ENCODE measurements at regions not wholly inside any gene's neighbourhood (a gene's known extent, or its start where the extent isn't known, plus 50 kb on each side); places are given as distances from the start of the nearest gene placed in this dataset.
"Not testable (repeated sequence)": the region's sequence is repeated elsewhere in the genome, so short reads cannot be mapped to it uniquely, and the experiment has no call there.

DNA sequence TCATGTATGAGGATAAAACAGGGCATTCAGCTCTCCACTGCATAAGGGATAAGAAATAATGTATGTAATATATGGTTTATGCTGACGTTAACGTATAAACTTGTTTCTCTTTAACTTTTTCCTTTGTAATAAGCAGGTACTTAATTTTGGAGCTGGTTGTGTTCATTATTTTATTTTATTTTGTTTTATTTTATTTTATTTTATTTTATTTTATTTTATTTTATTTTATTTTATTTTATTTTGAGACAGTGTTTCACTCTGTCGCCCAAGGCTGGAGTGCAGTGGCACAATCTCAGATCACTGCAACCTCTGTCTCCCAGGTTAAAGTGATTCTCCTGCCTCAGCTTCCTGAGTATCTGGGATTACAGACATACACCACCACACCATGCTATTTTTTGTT lies 1932.6 kb upstream of the TENM3 start:
- Histone ChIP-seq H3K36me3 (ENCODE audit: insufficient read depth, low read length) (no peaks in the 10 kb centered on the region), H3K27me3 (ENCODE audit: insufficient read depth, low read length) (no peaks in the 10 kb centered on the region), H3K9ac (ENCODE audit: low read depth, low read length) (no peak overlapping the region), H3K4me3 (ENCODE audit: low read length) (no peak overlapping the region), H3K4me1 (ENCODE audit: insufficient read depth, low read length) (no peaks in the 10 kb centered on the region), H3K27ac (ENCODE audit: low read depth, low read length) (no peak overlapping the region), H3K9me3 (ENCODE audit: insufficient read depth, low read depth, low read length) (no peaks in the 10 kb centered on the region)
- WGBS = 94% methylated on average over 3 of the region's 3 CpGs

DNA sequence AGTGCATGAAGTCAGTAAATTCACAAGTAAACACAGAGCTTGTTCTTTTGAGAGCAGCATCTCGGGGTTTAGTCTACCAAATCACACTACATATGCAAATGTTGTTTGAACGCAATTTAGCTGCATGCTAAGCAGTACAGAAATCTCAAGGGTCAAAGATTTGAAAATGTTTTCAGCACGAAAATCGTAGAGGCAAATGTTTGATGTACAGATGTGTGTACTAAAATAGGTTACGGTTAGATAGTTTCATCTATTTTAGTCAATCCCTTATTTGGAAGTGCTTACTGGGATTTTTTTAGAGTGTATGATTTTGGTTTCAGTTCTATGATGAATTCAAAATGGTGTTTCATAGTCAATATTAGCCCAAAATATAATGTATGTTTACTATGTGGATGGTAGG lies 1928.2 kb upstream of the TENM3 start:
- no peaks in the 10 kb centered on the region for H3K4me1 ChIP-seq (ENCODE audit: insufficient read depth, low read length)
- no peaks in the 10 kb centered on the region for H3K36me3 ChIP-seq (ENCODE audit: insufficient read depth, low read length)
- no peak overlapping the region for H3K4me3 ChIP-seq (ENCODE audit: low read length)
- 72% methylated on average over 5 of the region's 5 CpGs for WGBS
- no peak overlapping the region for H3K27ac ChIP-seq (ENCODE audit: low read depth, low read length)
- H3K9ac ChIP-seq (ENCODE audit: low read depth, low read length) = no peak overlapping the region
- no peaks in the 10 kb centered on the region for H3K27me3 ChIP-seq (ENCODE audit: insufficient read depth, low read length)
- H3K9me3 ChIP-seq (ENCODE audit: insufficient read depth, low read depth, low read length) = no peaks in the 10 kb centered on the region

DNA sequence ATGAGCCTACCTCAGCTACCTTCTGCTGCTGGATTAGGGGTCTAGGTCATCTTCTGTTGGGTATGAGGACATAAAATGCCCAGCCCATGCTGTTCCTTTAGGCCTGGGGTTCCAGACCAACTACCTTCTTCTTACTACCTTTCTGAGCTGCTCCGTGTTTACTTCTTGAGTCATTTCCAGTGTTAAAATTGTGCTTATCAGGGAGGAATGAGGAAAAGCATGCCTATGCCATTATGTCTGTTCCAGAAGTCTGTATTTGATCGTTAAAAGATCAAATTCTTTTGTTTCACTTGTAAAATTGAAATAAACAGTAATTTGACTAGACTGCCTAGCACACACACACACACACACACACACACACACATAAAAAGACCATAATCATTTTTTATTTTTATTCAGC lies 1912.7 kb upstream of the TENM3 start:
- WGBS = 100% methylated on average over 2 of the region's 2 CpGs
- Histone ChIP-seq H3K9me3 (ENCODE audit: insufficient read depth, low read depth, low read length) (no peaks in the 10 kb centered on the region), H3K4me3 (ENCODE audit: low read length) (no peak overlapping the region), H3K27me3 (ENCODE audit: insufficient read depth, low read length) (no peaks in the 10 kb centered on the region), H3K4me1 (ENCODE audit: insufficient read depth, low read length) (no peaks in the 10 kb centered on the region), H3K9ac (ENCODE audit: low read depth, low read length) (no peak overlapping the region), H3K27ac (ENCODE audit: low read depth, low read length) (no peak overlapping the region), H3K36me3 (ENCODE audit: insufficient read depth, low read length) (no peaks in the 10 kb centered on the region)

DNA sequence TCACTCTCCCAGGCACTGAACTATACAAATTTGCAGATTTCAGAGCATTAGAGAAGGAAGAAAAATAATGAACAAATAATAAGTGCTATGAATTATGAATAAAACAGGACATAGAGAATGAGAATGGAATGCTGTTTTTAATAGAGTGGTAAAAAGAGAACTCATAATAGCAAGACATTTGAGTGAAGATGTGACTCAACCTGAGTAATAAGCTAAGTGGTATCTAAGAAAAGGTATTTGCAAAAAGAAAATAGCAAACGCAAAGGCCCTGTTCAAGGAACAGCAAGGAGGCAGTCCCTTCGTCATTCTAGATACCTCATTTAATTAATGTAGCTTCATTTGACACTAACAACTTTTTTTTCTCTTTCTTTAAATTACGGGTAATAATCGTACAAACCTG lies 1910.0 kb upstream of the TENM3 start:
- no peak overlapping the region for H3K4me3 ChIP-seq (ENCODE audit: low read length)
- no peaks in the 10 kb centered on the region for H3K36me3 ChIP-seq (ENCODE audit: insufficient read depth, low read length)
- no peaks in the 10 kb centered on the region for H3K4me1 ChIP-seq (ENCODE audit: insufficient read depth, low read length)
- WGBS = 94% methylated on average over 2 of the region's 4 CpGs
- no peaks in the 10 kb centered on the region for H3K27me3 ChIP-seq (ENCODE audit: insufficient read depth, low read length)
- no peaks in the 10 kb centered on the region for H3K9me3 ChIP-seq (ENCODE audit: insufficient read depth, low read depth, low read length)
- H3K9ac ChIP-seq (ENCODE audit: low read depth, low read length) = no peak overlapping the region
- H3K27ac ChIP-seq (ENCODE audit: low read depth, low read length) = no peak overlapping the region

DNA sequence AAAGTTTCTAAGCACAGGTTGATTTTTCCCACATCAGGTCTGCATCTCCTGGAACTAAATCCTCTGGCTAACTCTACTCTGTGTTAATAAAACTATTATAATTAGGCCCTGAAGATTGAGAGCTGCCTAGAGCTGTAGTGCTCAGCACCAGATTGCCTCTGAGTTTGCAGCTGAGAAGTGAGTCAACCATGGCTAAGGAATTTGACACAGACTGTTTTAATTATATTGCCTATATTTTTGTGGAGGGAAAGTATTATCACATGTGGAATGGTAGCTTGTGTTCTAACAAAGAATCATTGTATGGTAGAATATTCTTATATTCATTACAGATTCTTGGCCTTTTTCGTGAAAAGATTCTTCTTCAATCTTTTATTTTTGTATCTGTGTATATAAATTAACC lies 1907.6 kb upstream of the TENM3 start:
- Histone ChIP-seq H3K9me3 (ENCODE audit: insufficient read depth, low read depth, low read length) (no peaks in the 10 kb centered on the region), H3K27me3 (ENCODE audit: insufficient read depth, low read length) (no peaks in the 10 kb centered on the region), H3K36me3 (ENCODE audit: insufficient read depth, low read length) (no peaks in the 10 kb centered on the region), H3K4me1 (ENCODE audit: insufficient read depth, low read length) (no peaks in the 10 kb centered on the region), H3K9ac (ENCODE audit: low read depth, low read length) (no peak overlapping the region), H3K4me3 (ENCODE audit: low read length) (no peak overlapping the region), H3K27ac (ENCODE audit: low read depth, low read length) (no peak overlapping the region)
- no CpG with 5 or more reads among the region's 1 CpG for WGBS

DNA sequence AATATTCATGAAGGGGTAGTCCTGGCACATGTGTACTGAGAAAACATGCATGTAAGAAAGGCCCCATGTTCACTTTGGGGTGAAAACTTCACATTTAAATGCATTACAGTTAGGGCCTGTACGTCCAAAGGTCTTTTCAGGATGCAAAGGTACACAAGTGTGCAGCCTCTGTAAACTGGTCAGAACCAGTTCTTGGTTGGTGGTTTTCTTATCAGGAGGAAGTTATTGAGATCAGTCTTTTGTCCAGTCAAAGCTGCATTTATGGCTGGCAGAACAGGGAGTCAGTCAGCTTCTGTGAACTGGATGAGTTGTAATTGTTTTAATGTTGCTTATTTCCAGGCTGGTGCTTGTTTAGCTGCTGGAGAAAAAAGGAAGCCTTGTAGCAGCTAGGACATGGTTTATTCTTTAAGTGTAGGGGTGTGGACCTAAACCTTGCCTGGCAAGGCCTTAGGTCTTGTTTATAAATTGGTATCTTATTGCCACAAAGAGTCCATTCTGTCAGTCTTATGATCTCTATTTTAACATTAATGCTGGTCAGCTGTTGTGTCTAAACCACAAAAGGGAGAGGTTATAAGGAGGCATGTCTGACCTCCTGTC lies 1906.6 kb upstream of the TENM3 start:
- no peaks in the 10 kb centered on the region for H3K27me3 ChIP-seq (ENCODE audit: insufficient read depth, low read length)
- H3K9ac ChIP-seq (ENCODE audit: low read depth, low read length) = no peak overlapping the region
- no peak overlapping the region for H3K4me3 ChIP-seq (ENCODE audit: low read length)
- H3K9me3 ChIP-seq (ENCODE audit: insufficient read depth, low read depth, low read length) = no peaks in the 10 kb centered on the region
- H3K4me1 ChIP-seq (ENCODE audit: insufficient read depth, low read length) = no peaks in the 10 kb centered on the region
- no peaks in the 10 kb centered on the region for H3K36me3 ChIP-seq (ENCODE audit: insufficient read depth, low read length)
- H3K27ac ChIP-seq (ENCODE audit: low read depth, low read length) = no peak overlapping the region
- 0% methylated on average over 1 of the region's 1 CpG for WGBS

DNA sequence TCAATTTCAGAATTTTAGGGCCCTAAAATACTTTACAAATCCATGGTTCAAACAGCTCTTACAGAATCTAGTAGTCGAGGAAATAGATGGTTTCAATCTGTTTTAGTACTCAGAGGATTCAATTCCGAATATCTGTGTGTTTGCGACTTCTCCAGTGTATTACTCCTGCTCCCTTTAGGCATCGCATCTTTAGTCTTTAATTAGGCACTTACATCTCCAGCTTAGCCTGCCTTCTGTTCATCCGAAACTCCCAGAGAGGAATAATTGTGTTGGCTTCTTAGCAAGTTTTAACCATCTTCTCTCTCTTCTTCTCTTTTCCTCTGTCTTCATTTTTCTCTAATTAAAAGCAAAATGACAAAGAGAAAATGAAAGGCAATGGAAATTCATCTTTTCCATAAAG lies 1901.3 kb upstream of the TENM3 start:
- Histone ChIP-seq H3K27me3 (ENCODE audit: insufficient read depth, low read length) (no peaks in the 10 kb centered on the region), H3K9ac (ENCODE audit: low read depth, low read length) (no peak overlapping the region), H3K4me3 (ENCODE audit: low read length) (no peak overlapping the region), H3K4me1 (ENCODE audit: insufficient read depth, low read length) (no peaks in the 10 kb centered on the region), H3K9me3 (ENCODE audit: insufficient read depth, low read depth, low read length) (no peaks in the 10 kb centered on the region), H3K27ac (ENCODE audit: low read depth, low read length) (no peak overlapping the region), H3K36me3 (ENCODE audit: insufficient read depth, low read length) (no peaks in the 10 kb centered on the region)
- 93% methylated on average over 5 of the region's 5 CpGs for WGBS

DNA sequence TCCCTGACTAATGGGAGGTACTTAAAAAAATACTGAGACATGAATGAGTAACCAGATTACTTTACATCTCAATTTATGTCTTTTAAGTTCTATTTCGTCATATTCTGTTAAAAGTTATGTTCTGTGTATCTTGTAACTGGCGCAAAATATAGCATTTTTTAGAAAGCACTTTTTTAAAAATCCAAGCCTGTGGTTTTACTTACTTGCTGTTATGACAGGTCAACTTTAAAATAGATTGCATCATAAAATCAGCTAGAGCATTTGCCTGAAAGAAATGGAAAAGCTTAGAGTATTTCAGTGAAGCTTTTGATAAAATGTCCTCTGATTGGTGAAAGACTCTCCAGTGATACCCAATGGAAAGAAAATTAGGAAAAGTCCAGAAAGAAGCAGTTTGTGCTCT lies 1892.3 kb upstream of the TENM3 start:
- no peak overlapping the region for H3K4me3 ChIP-seq (ENCODE audit: low read length)
- no peaks in the 10 kb centered on the region for H3K9me3 ChIP-seq (ENCODE audit: insufficient read depth, low read depth, low read length)
- H3K4me1 ChIP-seq (ENCODE audit: insufficient read depth, low read length) = no peaks in the 10 kb centered on the region
- WGBS = 100% methylated on average over 2 of the region's 2 CpGs
- H3K9ac ChIP-seq (ENCODE audit: low read depth, low read length) = no peak overlapping the region
- H3K27me3 ChIP-seq (ENCODE audit: insufficient read depth, low read length) = no peaks in the 10 kb centered on the region
- H3K36me3 ChIP-seq (ENCODE audit: insufficient read depth, low read length) = no peaks in the 10 kb centered on the region
- no peak overlapping the region for H3K27ac ChIP-seq (ENCODE audit: low read depth, low read length)

DNA sequence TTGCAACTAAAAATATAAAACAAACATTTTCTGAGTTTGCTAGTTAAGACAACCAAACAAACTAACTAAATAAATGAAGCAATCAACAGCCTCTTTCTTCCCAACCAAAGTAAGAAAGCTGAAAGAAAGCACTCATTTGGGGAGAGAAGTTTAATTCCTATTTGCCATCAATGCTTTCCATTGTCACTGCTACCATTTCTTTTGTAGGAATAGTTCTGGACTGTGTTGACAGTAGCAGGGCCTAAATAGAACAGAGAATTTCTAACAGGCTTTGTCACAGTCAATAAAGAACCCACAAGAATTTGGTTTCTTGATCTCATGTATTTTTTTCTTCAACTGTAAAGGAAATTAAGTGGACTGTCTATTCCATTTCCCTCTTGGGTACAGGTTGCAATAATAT lies 1886.4 kb upstream of the TENM3 start:
- no peak overlapping the region for H3K4me3 ChIP-seq (ENCODE audit: low read length)
- H3K4me1 ChIP-seq (ENCODE audit: insufficient read depth, low read length) = no peaks in the 10 kb centered on the region
- H3K9me3 ChIP-seq (ENCODE audit: insufficient read depth, low read depth, low read length) = no peaks in the 10 kb centered on the region
- H3K36me3 ChIP-seq (ENCODE audit: insufficient read depth, low read length) = no peaks in the 10 kb centered on the region
- no peaks in the 10 kb centered on the region for H3K27me3 ChIP-seq (ENCODE audit: insufficient read depth, low read length)
- H3K9ac ChIP-seq (ENCODE audit: low read depth, low read length) = no peak overlapping the region
- no peak overlapping the region for H3K27ac ChIP-seq (ENCODE audit: low read depth, low read length)

DNA sequence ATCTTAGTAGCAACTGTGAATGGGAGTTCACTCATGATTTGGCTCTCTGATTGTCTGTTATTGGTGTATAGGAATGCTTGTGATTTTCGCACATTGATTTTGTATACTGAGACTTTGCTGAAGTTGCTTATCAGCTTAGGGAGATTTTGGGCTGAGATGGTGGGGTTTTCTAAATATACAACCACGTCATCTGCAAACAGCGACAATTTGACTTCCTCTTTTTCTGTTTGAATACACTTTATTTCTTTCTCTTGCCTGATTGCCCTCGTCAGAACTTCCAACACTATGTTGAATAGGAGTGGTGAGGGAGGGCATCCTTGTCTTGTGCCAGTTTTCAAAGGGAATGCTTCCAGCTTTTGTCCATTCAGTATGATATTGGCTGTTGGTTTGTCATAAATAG lies 1883.1 kb upstream of the TENM3 start:
- H3K9ac ChIP-seq (ENCODE audit: low read depth, low read length); H3K4me3 ChIP-seq (ENCODE audit: low read length); H3K36me3 ChIP-seq (ENCODE audit: insufficient read depth, low read length); H3K27me3 ChIP-seq (ENCODE audit: insufficient read depth, low read length); H3K9me3 ChIP-seq (ENCODE audit: insufficient read depth, low read depth, low read length); H3K27ac ChIP-seq (ENCODE audit: low read depth, low read length); H3K4me1 ChIP-seq (ENCODE audit: insufficient read depth, low read length): not testable (repeated sequence)
- 90% methylated on average over 2 of the region's 4 CpGs for WGBS

DNA sequence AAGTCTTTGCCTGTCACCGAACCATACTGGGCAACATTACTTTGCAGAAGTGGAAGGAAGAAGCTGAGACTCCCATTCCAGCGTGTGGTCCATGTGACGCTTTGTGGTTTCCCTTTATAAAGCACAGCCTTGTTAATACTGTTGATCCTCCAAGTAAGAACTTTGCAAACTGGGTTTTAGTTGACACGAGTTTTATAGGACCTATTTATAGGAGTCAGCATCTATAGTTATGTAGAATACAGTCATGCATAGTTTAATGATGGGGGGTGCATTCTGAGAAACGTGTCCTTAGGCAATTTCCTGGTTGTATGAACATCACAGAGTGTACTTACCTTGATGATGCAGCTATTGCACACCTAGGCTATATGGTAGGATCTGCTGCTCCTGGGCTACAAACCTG lies 1879.4 kb upstream of the TENM3 start:
- no peaks in the 10 kb centered on the region for H3K27me3 ChIP-seq (ENCODE audit: insufficient read depth, low read length)
- H3K4me3 ChIP-seq (ENCODE audit: low read length) = no peak overlapping the region
- H3K27ac ChIP-seq (ENCODE audit: low read depth, low read length) = no peak overlapping the region
- 75% methylated on average over 5 of the region's 5 CpGs for WGBS
- no peaks in the 10 kb centered on the region for H3K36me3 ChIP-seq (ENCODE audit: insufficient read depth, low read length)
- no peak overlapping the region for H3K9ac ChIP-seq (ENCODE audit: low read depth, low read length)
- H3K4me1 ChIP-seq (ENCODE audit: insufficient read depth, low read length) = no peaks in the 10 kb centered on the region
- H3K9me3 ChIP-seq (ENCODE audit: insufficient read depth, low read depth, low read length) = no peaks in the 10 kb centered on the region

DNA sequence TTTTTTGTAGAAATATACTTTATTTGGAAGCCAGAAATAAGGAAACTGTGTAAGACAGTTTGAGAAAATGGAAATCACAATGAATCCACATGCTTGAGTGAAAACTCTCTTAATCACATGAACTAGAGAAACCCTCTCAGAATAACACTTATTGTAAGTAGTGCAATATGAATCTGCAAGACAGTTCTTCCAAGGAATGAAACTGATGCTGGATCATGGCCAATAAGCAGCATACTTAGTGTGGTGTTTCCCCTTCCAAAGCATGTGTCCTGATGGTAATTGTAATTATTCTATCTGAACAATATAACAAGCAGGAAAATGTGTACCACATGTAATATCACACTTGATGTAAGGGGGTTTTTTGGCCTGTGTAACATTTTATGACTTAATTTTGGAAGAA lies 1870.5 kb upstream of the TENM3 start:
- Histone ChIP-seq H3K9me3 (ENCODE audit: insufficient read depth, low read depth, low read length) (no peaks in the 10 kb centered on the region), H3K4me1 (ENCODE audit: insufficient read depth, low read length) (no peaks in the 10 kb centered on the region), H3K9ac (ENCODE audit: low read depth, low read length) (no peak overlapping the region), H3K27me3 (ENCODE audit: insufficient read depth, low read length) (no peaks in the 10 kb centered on the region), H3K36me3 (ENCODE audit: insufficient read depth, low read length) (no peaks in the 10 kb centered on the region), H3K4me3 (ENCODE audit: low read length) (no peak overlapping the region), H3K27ac (ENCODE audit: low read depth, low read length) (no peak overlapping the region)

Data from HUES64 (cell line).